IPS-20b (cell line): ENCODE measurements at regions not wholly inside any gene's neighbourhood (a gene's known extent, or its start where the extent isn't known, plus 50 kb on each side); places are given as distances from the start of the nearest gene placed in this dataset.
"Not testable (repeated sequence)": the region's sequence is repeated elsewhere in the genome, so short reads cannot be mapped to it uniquely, and the experiment has no call there.

Source experiments
- H3K27ac ChIP-seq: one replicate; pipeline ENCODE4 v1.5.1; 2013; ENCODE audit warnings: low read length
- H3K27me3 ChIP-seq: 2 replicates; pipeline ENCODE4 v1.6.1; 2013; ENCODE audit warnings: mild to moderate bottlenecking, low read length, inconsistent platforms; ENCODE audit not compliant: insufficient read depth
- H3K36me3 ChIP-seq: 2 replicates; pipeline ENCODE4 v1.6.1; 2013; ENCODE audit warnings: low read depth, mild to moderate bottlenecking, inconsistent platforms, low read length, moderate library complexity; ENCODE audit not compliant: insufficient read depth
- H3K4me1 ChIP-seq: 2 replicates; pipeline ENCODE4 v1.6.1; 2013; ENCODE audit warnings: mild to moderate bottlenecking, control low read depth, inconsistent platforms, low read length, moderate library complexity; ENCODE audit not compliant: insufficient read depth
- H3K4me3 ChIP-seq: 2 replicates; pipeline ENCODE4 v1.5.1; 2013; ENCODE audit warnings: mild to moderate bottlenecking, low read length, inconsistent platforms
- H3K9ac ChIP-seq: 2 replicates; pipeline ENCODE4 v1.6.1; 2013; ENCODE audit warnings: low read depth, mild to moderate bottlenecking, inconsistent platforms, low read length, moderate library complexity
- H3K9me3 ChIP-seq: 2 replicates; pipeline ENCODE4 v1.6.1; 2013; ENCODE audit warnings: mild to moderate bottlenecking, low read depth, low read length, inconsistent platforms; ENCODE audit not compliant: insufficient read depth

DNA sequence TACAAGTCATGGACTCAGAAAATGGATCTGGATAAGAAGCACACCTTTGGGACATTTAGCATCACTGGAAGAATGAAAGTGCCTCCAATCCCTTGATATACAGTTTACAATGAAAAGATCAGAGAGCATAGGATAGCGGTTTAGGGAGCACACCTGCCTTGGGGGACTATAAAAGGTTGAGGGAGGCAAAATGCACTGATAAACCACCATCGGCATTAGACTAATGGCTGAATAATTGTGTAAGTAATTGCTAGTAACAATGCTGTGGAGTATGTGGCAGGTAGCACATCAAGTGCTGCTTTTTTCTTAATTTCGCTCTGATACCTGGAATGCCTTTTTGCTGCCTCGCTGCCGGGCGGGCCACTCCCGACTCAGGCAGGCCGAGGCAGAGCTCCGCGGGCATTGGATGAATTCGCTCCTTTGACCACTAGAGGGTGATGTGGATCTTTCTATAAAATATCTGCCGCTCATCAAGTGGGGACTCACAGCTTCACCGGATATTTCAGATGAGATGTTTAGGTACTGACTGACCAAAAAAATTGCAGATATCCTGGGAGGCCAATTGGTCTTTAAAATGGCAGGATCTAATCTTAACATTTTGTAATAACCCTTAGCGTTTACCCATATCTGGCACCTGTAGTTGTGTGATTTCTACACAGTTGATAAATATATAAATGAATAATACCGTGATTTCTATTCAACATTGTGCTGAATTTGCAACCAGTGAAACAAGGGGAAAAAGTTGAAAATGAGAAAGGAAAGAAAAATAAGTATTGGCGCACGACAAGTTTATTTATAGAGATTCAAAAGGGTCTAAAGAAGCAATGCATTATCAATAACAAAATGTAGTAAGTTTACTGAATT is 116.8 kb upstream of the PRSS1 start:
- Histone ChIP-seq H3K27ac (no peak overlapping the region), H3K4me3 (no peak overlapping the region), H3K9me3 (no peaks in the 10 kb centered on the region), H3K36me3 (no peaks in the 10 kb centered on the region), H3K27me3 (peaks cover 6% of the 10 kb centered on the region), H3K9ac (no peak overlapping the region), H3K4me1 (no peaks in the 10 kb centered on the region)

DNA sequence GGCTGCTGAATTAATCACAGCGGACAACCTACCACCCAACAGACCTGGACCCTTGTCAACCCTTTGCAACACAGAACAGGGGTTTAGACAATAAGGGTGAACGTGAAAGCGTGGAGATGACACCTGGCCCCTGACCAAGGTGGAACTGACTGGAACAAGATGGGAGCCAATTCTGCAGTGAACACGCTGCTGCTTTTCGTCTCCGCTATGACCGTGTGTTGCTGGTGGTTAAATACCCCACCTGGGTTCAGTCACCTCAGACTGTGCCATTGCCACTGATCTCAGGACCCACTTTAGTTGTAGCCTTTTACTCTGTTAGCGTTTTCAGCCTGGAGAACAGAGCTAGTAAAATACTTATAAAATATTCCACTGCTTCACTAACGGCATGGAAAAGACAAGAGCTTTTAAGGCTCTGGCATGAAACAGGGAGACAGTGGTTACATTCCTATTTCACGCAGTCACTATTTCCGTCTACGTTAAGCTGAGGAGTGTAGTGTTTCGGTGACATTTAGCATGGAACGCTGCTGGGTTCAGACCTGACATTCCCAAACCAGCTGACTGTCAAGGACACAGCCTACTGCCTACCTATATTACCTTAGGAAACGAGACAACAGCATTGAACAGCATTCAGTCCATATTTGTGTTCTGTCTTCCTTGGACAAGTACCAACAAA is 119.5 kb upstream of the PRSS1 start:
- Histone ChIP-seq H3K9ac (no peak overlapping the region), H3K27ac (no peak overlapping the region), H3K36me3 (no peaks in the 10 kb centered on the region), H3K4me3 (no peak overlapping the region), H3K9me3 (no peaks in the 10 kb centered on the region), H3K4me1 (no peaks in the 10 kb centered on the region), H3K27me3 (peaks cover 6% of the 10 kb centered on the region)

DNA sequence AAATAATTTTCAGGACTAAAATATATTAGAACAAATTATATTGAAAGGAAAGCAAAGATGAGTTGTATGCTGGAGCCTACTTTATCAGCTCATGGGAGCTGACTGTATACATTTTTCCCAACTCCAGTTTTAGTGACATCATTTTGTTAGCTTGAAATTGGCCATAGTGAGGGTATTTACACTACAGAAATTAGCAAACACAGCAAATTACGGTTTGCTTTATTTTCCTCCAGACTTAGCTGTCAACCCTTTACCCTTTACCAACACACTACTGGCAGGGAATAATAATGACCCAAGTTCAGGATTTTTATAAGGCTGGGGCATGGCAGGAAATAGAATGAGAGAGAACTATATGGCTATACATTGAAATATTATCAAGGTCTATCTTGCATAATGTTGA is 120.3 kb upstream of the PRSS1 start:
- no peaks in the 10 kb centered on the region for H3K4me1 ChIP-seq
- H3K4me3 ChIP-seq: no peak overlapping the region
- no peak overlapping the region for H3K9ac ChIP-seq
- H3K27ac ChIP-seq: no peak overlapping the region
- H3K27me3 ChIP-seq: peaks cover 6% of the 10 kb centered on the region
- no peaks in the 10 kb centered on the region for H3K36me3 ChIP-seq
- H3K9me3 ChIP-seq: no peaks in the 10 kb centered on the region

DNA sequence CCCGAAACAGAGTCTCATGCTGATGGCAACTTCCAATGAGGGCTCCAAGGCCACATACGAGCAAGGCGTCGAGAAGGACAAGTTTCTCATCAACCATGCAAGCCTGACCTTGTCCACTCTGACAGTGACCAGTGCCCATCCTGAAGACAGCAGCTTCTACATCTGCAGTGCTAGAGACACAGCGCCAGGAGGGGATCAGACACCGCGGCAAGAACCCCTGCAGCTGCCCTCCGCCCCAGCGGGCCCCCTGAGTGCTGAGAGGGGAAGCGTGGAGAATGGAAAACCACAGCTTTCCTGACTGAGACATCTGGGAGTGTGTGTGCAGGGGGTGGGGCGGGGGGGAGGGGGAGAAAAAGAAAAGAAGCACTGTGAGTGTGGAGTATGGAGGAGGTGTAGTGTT is 122.0 kb upstream of the PRSS1 start:
- H3K9ac ChIP-seq, H3K27me3 ChIP-seq, H3K9me3 ChIP-seq, H3K4me3 ChIP-seq, H3K27ac ChIP-seq, H3K36me3 ChIP-seq, H3K4me1 ChIP-seq: not testable (repeated sequence)

DNA sequence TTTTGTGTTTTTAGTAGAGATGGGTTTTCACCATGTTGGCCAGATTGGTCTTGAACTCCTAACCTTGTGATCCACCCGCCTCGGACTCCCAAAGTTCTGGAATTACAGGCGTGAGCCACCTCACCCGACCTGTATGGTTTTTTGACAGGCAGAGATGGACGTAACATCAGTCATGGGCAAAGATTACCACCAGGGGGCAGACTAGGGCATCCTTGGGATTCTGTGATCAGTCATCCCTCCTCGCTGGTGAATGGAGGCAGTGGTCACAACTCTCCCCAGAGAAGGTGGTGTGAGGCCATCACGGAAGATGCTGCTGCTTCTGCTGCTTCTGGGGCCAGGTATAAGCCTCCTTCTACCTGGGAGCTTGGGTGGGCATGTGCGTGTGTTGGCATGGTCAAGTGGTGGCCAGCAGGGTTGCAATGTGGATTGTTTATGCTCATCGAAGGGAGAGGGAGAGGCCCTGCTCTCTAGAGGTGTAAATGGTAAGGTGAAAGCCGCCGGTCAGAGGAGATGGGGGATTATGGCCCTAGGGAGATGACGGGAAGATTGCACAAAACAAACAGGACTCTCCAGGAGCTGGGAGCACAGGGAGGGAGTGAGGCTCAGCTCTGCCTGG is 122.7 kb upstream of the PRSS1 start:
- Histone ChIP-seq H3K27ac (no peak overlapping the region), H3K9me3 (no peaks in the 10 kb centered on the region), H3K36me3 (no peaks in the 10 kb centered on the region), H3K9ac (no peak overlapping the region), H3K4me3 (no peak overlapping the region), H3K4me1 (no peaks in the 10 kb centered on the region), H3K27me3 (no peaks in the 10 kb centered on the region)

DNA sequence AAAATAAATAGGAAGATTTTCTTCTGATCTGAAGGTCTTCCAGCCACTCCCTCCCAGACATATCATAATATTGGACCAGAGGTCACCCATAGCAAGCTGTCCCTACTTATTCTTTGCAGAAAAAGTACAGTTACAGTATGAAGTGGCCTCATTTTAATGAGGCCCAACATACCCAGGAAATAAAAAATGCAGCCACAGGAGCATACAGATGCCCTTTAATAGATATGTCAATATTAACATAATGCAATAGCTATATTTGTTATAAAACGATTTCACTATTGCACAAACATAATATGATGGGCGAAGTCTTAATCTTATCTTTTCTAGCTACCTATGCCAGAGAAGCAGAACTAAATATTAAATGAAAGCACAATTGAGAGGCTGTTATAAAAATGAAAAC is 124.1 kb upstream of the PRSS1 start:
- H3K27ac ChIP-seq, H3K27me3 ChIP-seq, H3K36me3 ChIP-seq, H3K4me3 ChIP-seq, H3K9ac ChIP-seq, H3K4me1 ChIP-seq, H3K9me3 ChIP-seq: not testable (repeated sequence)

DNA sequence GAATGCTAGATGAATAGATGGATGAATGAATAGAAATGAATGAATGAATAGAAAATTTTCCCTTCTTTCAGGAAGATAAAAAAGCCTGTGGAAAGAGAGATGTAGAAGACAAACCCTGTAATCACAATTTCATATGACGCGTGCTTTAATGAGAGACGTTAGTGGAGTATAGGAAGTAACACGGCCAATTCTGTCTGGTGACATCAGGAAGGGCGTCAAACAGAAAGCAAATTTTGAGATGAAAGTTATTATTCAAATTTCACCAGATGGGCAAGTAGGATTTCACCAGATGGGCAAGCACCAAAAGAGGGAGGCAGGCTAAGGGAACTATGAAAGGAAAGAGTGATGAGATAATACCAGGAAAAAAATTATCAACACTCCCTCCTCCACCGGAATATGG is 128.9 kb upstream of the PRSS1 start:
- no peaks in the 10 kb centered on the region for H3K9me3 ChIP-seq
- H3K27me3 ChIP-seq: no peaks in the 10 kb centered on the region
- no peak overlapping the region for H3K27ac ChIP-seq
- H3K9ac ChIP-seq: no peak overlapping the region
- H3K4me1 ChIP-seq: no peaks in the 10 kb centered on the region
- no peaks in the 10 kb centered on the region for H3K36me3 ChIP-seq
- H3K4me3 ChIP-seq: no peak overlapping the region

DNA sequence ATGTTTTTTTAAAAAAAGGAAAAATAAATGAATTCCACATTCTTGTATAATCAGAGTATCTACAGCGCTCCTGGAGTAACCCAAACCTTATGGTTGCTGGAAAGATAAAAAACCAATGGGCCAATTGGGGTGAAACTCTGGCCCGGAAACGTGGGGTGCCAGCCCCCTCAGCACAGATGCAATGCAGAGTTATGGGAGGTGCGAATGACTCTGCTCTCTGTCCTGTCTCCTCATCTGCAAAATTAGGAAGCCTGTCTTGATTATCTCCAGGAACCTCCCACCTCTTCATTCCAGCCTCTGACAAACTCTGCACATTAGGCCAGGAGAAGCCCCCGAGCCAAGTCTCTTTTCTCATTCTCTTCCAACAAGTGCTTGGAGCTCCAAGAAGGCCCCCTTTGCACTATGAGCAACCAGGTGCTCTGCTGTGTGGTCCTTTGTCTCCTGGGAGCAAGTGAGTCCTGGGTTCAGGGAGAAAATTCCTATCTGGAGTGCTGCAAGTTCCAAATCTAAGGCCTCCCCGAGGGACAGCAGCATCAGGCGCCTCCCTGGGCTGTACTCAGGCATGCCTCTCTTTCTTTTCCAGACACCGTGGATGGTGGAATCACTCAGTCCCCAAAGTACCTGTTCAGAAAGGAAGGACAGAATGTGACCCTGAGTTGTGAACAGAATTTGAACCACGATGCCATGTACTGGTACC is 130.5 kb upstream of the PRSS1 start:
- Histone ChIP-seq H3K27me3 (no peaks in the 10 kb centered on the region), H3K9ac (no peak overlapping the region), H3K4me1 (no peaks in the 10 kb centered on the region), H3K27ac (no peak overlapping the region), H3K4me3 (no peak overlapping the region), H3K36me3 (no peaks in the 10 kb centered on the region), H3K9me3 (no peaks in the 10 kb centered on the region)

DNA sequence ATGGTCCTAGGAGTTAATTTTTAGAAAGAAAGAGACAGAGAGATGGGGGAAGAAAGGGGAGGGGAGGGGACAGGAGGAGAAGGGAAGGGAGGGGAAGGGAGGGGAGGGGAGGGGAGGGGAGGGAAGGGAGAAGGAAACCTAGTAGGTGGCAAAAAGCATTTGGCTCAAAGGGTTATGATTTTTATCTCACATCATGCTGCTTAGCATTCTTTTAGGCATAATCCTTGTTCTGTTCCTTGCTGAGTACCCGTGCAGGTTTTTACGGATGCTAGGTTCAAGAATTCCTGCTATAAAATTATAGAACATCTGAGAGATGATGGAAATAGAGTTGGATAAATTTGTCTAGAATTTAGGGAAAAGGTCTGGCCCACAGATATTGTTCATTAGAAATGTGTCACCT is 132.4 kb upstream of the PRSS1 start:
- no peak overlapping the region for H3K9ac ChIP-seq

DNA sequence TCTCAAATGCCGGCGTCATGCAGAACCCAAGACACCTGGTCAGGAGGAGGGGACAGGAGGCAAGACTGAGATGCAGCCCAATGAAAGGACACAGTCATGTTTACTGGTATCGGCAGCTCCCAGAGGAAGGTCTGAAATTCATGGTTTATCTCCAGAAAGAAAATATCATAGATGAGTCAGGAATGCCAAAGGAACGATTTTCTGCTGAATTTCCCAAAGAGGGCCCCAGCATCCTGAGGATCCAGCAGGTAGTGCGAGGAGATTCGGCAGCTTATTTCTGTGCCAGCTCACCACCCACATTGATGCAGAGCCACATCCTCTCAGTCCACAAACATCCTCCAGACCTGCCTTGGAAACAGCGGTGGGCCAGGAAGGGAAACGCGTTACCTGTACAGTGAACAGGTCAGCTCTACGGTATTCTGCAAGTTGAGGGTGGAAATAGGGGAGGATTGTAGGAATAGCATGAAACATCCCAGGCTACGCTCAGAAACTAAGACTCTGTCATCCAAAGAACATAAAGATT is 133.1 kb upstream of the PRSS1 start:
- no peaks in the 10 kb centered on the region; the same call in 1 of the 2 replicates for H3K4me1 ChIP-seq
- no peak overlapping the region for H3K9ac ChIP-seq
- H3K27ac ChIP-seq: no peak overlapping the region

More for the DNA sequence above, 132.4 kb upstream of the PRSS1 start:
- H3K4me1 ChIP-seq: no peaks in the 10 kb centered on the region; the same call in 1 of the 2 replicates
- H3K4me3 ChIP-seq: no peak overlapping the region
- H3K36me3 ChIP-seq: no peaks in the 10 kb centered on the region
- H3K27me3 ChIP-seq: no peaks in the 10 kb centered on the region
- H3K27ac ChIP-seq: no peak overlapping the region
- no peaks in the 10 kb centered on the region for H3K9me3 ChIP-seq

DNA sequence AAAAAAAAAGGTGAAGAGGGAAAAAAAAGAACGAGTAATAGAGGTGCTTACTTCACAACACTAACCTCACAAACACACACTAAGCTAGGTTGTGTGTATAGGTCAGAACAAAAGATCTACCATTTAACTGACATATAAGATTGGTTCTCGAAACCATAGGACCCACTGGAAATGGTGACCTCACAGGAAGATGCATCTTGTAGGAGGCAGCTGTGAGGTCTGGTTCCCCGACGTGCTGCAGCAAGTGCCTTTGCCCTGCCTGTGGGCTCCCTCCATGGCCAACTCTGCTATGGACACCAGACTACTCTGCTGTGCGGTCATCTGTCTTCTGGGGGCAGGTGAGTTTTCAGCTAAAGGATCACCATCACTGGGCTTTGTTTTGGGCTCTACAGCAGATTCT is 133.8 kb upstream of the PRSS1 start:
- Histone ChIP-seq H3K9me3 (no peaks in the 10 kb centered on the region), H3K36me3 (no peaks in the 10 kb centered on the region), H3K27ac (no peak overlapping the region), H3K4me3 (no peak overlapping the region), H3K9ac (no peak overlapping the region), H3K4me1 (no peaks in the 10 kb centered on the region; the same call in 1 of the 2 replicates), H3K27me3 (no peaks in the 10 kb centered on the region)

More for the DNA sequence above, 133.1 kb upstream of the PRSS1 start:
- Histone ChIP-seq H3K27me3 (no peaks in the 10 kb centered on the region), H3K9me3 (no peaks in the 10 kb centered on the region), H3K36me3 (no peaks in the 10 kb centered on the region), H3K4me3 (no peak overlapping the region)
